ENCODE measurements at regions not wholly inside any gene's neighbourhood (a gene's known extent, or its start where the extent isn't known, plus 50 kb on each side); places are given as distances from the start of the nearest gene placed in this dataset.

DNA sequence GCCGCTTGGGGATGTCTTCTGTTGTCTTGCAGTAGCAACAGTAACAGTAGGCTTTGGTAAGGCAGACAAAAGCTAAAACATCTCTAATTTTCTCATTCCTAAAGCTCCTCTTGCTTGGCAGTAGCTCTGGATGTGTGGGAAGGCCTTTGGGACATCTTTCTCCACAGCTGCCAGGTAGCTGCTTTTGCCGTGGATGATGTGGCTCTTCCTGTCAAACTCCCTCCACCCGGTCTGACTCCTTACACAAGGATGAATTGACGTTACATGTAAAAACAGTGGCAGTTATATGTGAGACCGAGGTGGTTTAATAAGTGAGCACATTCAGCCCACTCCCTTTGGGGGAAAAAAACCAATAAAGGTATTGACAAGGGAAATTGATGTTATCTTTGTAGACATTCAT lies 309.1 kb downstream of the TUSC7 start:
- TF ChIP-seq, protein P1, sequence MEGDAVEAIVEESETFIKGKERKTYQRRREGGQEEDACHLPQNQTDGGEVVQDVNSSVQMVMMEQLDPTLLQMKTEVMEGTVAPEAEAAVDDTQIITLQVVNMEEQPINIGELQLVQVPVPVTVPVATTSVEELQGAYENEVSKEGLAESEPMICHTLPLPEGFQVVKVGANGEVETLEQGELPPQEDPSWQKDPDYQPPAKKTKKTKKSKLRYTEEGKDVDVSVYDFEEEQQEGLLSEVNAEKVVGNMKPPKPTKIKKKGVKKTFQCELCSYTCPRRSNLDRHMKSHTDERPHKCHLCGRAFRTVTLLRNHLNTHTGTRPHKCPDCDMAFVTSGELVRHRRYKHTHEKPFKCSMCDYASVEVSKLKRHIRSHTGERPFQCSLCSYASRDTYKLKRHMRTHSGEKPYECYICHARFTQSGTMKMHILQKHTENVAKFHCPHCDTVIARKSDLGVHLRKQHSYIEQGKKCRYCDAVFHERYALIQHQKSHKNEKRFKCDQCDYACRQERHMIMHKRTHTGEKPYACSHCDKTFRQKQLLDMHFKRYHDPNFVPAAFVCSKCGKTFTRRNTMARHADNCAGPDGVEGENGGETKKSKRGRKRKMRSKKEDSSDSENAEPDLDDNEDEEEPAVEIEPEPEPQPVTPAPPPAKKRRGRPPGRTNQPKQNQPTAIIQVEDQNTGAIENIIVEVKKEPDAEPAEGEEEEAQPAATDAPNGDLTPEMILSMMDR (IDR thresholded peaks at IDR 0.05): no peak
- no peak for TF ChIP-seq POLR2A (IDR thresholded peaks at IDR 0.05)
